ENCODE measurements at regions not wholly inside any gene's neighbourhood (a gene's known extent, or its start where the extent isn't known, plus 50 kb on each side); places are given as distances from the start of the nearest gene placed in this dataset.

DNA sequence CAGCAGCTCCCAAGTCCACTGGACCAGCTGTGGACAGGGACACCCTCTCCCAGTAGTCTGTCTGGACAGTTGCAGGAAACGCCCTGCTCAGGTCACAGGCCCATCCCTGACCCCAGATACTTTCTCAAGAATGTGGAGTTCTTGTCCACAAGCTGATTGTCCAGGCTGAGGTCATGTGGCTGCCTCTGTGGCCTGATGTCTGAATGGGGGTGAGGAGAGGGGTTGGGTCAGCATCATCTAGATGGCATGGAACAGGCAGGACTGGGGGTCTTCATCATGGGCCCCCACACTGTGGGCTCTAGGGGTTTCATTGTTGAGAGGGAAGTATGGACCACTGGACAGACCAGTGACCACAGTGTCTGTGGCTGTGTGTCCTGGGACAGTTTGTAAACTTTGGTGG, 1015.0 kb downstream of the TBC1D22A start:
- peak; percentile 30 for DNase-seq (ENCODE audit: low spot score)

DNA sequence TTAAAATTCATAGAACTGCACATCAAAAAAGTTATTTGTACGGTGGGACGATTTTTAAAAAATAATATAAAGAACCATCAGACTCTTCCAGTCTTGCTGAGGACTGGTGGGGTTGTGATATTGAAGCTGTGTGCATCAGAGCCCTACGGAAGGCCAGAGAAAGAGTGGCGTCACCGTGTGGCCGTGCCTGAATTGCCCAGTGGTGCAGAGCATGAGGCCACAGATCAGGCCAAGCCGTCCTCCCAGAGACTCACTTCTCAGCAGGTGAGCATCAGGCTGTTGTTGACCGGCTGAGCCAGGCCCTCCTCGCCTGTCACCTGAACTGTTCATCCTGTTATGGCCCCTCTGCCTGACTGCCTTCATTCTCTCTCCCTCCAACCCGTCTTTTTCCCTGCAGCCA, 1013.9 kb downstream of the TBC1D22A start:
- DNase-seq (ENCODE audit: low spot score) = no peak

DNA sequence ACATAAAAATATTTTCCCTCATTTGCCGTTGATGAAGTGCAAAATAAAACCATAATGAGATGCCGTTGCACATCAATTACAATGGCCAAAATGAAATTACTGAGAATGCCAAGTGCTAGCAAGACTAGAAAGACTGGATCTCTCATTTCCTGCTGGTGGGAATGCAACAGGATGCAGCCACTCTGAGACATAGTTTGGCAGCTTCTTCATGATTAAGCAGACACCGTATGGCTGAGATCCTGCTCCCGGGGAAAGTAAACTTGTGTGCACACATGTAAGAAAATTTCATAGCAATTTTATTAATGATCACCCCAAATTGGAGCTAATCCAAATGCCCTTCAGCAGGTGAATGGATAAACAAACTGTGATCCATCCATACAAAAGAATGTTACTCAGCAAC, 1013.2 kb downstream of the TBC1D22A start:
- no peak for DNase-seq (ENCODE audit: low spot score)

DNA sequence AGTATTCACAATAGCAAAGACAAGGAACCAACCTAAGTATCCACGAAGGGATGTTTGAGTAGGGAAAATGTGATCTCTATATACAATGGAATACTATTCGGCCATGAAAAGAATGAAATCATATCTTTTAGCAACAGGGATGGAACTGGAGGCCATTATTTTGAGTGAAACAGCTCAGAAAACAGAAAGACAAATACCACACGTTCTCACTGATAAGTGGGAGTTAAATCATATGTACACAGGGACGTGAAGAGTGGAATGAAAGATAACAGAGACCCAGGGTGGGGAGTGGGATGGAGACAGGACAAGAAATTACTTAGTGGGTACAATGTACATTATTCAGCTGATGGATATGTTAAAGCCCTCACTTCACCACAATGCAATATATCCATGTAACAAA, 1012.7 kb downstream of the TBC1D22A start:
- DNase-seq (ENCODE audit: low spot score) = no peak

DNA sequence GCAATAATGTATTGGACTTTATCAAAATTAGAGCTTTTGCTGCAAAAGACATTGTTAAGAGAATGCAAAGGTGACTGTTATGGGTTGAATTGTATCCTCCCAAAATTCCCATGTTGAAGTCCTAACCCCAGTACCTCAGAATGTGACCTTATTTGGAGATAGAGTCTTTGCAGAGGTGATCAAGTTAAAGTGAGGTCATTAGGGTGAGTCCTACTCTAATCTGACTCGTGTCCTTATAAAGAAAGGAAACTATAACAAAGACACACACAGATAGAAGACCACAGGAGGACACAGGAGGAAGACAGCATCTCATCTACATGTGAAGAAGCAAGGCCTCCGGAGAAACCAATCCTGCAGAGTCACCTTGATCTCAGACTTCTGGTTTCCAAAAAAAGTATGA, 1011.2 kb downstream of the TBC1D22A start:
- DNase-seq (ENCODE audit: low spot score) = no peak

DNA sequence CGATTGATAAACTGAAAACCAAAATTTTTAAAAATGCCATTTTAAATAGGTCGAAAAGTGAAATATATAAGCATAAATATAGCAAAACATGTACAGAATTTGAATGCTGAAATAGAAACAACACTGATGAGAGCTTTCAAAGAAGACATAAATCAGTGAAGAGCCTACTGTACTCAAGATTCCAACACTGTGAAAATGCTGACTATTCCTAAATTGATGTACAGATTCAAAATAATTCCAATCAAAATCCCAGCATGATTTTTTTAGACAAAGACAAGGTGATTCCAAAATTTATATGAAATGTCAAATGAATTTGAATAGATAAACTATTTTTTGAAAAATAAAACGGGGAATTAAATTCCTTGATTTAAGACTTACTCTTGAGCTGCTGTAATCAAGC, 1010.4 kb downstream of the TBC1D22A start:
- no peak for DNase-seq (ENCODE audit: low spot score)

DNA sequence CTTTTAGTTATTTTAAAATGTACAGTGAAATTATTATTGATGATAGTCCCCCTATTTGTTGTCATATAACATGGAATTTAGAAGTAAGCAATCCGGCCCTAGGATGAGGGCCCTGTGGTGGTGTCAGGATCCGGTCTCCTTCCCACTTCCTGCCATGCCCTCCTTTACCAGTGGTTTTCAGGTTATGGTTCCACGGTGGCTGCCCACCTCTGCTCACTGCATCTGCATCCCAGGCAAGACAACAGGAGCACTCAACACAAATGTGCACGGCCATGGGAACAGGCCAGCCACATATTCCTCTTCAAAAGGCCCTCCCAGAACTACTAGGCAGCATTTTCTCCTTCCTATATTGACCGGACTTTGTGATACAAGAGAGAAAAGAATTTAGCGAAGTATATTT, 1007.2 kb downstream of the TBC1D22A start:
- DNase-seq (ENCODE audit: low spot score) = no peak

DNA sequence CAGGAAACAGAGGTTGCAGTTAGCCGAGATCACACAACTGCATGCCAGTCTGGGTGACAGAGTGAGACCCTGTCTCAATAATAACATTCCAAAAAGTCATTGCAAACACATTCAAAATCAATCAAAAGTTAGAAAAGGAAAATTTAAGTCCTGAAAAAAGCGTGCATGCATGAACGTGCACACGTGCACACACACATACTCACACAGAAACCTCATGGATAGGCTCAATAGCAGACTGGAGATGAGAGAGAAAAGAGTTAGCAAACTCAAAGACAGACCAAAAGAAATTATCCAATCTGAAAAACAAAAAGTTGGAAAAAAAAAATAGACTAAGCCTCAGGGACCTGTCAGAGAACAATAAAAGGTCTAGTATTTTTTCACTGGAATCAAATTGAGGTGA, 1005.6 kb downstream of the TBC1D22A start:
- no peak for DNase-seq (ENCODE audit: low spot score)

DNA sequence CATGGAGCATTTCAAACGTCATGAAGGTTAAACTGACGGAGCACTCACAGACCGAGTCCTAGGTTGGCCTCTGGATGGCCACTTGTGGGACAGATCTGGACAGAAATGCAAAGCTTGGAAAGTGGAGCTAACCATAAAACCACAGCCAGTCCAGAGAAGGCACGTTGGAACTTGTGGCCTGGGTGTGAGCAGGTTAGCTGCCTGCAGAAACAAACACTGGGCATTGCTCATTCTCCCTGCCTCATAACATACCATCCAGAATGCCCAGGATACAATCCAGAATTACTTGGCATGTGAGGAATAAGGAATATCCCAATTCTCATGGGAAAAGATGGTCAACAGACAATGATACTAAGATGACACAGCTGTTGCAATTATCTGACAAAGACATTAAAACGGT, 1005.0 kb downstream of the TBC1D22A start:
- DNase-seq (ENCODE audit: low spot score) = no peak

DNA sequence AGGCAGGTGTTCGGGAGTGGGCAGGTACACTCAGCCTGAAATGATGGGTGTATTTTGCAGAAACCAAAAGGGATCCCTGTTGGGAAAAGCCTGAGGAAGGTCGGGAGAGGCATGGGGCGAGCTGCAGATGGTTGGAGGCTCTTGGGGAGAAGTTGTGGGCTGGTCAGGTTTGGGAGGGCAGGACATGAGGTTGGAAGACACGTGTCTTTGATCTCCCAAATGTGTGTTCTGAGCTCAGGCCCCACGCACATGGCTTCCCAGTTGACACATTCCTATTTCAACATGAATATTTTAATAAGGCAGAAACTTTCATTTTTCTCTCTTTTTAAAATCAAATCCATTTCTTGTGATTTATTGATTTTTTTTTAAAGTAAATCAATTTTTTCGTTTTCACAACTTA, 1003.3 kb downstream of the TBC1D22A start:
- no peak for DNase-seq (ENCODE audit: low spot score)

DNA sequence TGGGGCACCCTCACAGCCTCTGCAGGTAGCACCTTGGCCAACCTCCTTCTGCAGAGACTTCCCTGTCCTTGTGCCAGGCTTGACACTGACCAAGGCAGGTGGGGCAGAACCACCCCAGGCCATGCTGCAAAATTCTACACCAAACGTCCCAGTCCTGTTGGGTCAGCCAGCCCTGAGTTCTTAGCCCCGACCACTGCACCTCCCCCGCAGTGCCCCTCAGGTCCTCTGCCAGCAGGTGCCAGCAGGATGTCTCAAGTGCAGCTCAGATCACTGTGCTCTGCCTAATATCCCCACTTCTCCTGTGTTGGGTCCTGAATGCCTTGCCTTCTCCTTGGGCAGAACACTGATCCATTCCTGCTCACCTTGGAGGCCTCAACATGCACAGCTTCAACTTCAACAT, 999.7 kb downstream of the TBC1D22A start:
- no peak for DNase-seq (ENCODE audit: low spot score)

DNA sequence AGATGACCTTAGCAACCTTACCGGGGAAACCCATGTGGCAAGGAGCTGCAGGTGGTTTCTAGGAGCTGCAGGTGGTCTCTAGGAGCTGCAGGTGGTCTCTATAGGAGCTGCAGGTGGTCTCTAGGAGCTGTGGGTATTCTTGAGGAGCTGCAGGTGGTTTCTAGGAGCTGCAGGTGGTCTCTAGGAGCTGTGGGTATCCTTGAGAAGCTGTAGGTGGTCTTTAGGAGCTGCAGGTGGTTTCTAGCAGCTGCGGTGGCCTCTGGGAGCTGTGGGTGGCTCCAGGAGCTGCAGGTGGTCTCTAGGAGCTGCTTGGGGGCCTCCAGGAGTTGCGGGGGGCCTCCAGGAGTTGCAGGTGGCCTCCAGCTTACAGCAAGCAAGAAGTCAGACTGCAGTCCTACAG, 997.5 kb downstream of the TBC1D22A start:
- DNase-seq (ENCODE audit: low spot score) = no peak

DNA sequence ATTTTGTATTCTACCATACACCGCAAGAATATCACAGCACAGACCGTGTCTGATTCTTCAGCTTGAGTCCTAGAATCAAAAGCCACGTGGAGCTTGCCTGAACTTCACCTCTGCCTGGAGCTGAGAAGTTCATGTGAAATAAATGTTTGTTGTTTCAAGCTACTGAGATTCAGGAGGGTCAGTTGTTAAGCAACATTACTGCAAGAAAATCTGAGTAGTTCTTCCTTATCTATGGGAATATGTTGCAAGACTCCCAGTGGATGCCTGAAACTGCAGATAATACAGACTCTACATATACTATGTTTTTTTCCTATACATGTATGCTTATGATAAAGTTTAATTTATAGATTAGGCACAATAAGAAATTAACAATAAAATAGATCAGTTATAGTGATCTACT, 995.3 kb downstream of the TBC1D22A start:
- no peak for DNase-seq (ENCODE audit: low spot score)

DNA sequence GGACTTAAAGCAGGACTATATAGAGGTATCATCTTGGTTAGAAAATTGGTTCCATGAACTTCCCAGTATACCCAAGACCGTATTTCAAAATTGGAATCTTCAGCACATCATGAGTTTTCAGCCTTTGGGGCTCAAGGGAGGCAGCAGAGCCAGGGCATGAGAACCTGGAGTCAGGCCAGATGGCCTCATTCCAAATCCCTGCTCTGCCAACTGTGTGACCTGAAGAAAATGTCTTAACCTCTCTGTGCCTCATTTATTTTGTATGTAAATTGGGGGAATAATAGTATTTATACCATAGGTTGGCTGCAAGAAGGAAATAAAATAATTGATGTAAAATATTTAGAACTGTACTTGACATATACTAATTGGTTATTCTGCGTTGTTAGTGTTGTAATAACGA, 987.6 kb downstream of the TBC1D22A start:
- no peak for DNase-seq (ENCODE audit: low spot score)

DNA sequence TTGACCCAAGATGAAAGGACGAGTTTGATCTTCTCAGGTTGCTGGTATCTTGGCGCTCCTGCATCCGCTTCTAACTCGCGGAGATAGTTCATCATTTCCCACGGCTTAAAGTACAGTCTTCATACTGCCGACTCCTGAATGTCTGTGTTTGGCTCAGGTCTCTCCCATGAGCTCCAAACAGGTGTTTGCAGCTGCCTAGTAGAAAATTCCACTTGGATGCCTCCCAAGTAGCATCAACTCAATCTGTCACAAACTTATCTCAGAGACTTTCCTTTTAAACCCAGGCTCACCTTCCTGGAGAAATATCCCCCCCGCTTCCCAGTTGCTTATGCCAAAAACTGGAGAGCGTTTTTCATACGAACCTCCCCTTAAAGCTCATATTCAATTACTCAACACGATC, 986.5 kb downstream of the TBC1D22A start:
- no peak for DNase-seq (ENCODE audit: low spot score)

DNA sequence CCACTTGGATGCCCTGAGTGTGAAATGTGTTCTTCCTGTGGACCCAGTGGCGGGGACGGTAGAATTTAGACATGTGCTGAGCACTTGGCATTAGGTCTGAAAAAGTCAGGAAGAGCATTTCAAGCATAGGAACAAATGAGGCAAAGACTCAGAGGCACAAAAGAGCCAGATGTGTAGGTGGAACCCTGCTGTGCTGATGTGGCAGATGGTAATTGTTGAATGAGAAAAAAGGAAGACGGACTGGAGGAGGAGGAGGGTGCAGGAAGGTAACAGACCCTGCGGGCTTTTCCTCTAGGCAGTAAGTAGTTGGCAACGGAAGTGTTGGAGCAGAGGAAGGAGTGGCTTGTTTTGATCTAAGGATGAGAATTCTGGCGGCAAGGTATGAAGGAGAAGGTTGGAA, 985.8 kb downstream of the TBC1D22A start:
- DNase-seq (ENCODE audit: low spot score) = no peak

DNA sequence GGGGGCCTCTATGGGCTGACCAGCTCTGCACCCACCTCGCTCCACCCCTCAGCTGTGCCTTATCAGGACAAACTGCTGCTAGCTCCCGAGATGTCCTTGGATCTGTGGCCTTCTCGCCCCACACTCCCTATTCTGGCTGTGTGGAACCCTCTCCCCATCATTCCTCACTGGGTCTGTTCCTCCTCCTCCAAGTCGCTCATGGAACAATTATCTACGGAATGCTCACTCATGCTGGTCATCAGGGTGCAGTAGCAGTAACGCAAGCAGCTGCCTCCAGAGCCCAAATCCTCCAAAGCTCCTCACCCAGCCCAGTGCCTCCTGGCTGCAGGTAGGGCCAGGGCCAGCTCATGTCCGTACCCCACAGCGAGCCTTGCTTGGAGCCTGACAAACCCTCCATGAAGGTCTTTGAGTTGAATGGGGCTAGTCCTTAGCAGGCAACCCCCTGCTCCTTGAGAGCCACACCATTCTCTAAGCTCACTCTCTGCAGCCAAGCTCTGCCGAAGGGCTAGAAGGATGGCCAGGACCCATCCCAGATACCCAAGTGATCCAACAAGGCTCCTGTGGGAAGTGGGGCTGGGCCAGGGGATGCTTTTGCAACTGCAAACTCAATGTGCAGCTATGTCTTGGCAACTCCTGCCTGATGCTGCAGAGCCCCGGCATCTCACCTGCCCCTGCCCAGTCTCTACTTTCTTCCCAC, 977.8 kb downstream of the TBC1D22A start:
- no peak for DNase-seq (ENCODE audit: low spot score)

DNA sequence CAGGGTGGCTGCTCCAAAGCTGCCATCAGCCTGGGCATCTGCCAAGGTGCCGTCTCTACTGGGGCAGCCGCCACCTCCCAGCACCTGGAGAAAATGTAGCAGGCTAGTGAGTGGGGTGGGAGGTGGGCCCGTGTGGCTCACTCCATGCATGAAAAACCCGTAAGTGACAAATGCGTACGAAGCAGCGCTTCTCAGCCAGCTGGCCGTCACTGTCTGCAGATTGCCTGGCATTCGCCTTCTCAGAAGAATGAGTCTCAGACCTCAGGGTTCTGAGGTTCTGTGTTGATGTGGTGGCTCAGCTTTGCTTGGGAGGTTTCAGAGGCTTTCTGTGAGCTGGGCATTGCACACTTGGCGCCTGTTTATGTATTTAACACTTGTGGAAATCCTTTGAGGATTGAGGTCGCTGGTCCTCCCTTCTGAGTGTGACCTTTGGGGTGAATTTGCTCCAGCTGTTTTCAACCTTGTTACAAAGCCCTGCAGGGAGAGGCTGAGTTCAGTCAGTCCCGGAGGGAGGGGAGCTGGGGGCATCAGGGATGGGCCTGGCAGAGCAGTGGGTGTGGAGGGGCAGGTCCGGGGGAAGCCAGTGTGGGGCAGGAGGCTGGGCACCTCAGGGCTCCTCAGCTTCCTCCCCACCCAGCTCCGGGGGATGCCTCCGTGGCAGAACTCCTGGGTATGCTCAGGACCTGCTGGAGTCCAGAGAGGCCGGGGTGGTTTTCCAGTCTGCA, 977.0 kb downstream of the TBC1D22A start:
- no peak for DNase-seq (ENCODE audit: low spot score)

DNA sequence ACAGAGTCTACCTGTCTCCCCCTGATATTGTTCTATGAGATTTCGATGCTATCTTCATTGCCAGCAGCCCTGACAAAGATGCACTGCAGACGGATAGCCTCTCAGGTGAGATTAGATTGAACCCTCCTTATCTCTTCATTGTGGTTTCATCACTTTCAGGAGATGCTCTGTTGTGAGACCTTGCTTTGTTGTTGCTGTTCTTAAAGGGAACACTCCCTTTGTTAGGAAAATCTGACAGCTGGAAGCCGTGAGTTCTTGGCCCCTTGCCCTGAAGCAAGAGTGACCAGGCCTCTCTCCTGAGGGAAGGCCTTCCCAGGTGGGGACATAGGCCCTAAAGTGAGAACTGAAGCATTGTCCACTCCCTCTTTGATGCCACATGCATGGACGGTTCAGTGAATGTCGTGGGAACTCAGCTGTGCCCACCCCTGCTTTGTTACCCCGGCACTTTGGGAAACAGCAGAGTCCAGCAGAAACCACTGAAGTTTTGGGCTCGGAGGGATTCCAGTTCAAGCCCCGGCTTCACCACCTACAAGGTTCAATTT, 976.1 kb downstream of the TBC1D22A start:
- no peak for DNase-seq (ENCODE audit: low spot score)

DNA sequence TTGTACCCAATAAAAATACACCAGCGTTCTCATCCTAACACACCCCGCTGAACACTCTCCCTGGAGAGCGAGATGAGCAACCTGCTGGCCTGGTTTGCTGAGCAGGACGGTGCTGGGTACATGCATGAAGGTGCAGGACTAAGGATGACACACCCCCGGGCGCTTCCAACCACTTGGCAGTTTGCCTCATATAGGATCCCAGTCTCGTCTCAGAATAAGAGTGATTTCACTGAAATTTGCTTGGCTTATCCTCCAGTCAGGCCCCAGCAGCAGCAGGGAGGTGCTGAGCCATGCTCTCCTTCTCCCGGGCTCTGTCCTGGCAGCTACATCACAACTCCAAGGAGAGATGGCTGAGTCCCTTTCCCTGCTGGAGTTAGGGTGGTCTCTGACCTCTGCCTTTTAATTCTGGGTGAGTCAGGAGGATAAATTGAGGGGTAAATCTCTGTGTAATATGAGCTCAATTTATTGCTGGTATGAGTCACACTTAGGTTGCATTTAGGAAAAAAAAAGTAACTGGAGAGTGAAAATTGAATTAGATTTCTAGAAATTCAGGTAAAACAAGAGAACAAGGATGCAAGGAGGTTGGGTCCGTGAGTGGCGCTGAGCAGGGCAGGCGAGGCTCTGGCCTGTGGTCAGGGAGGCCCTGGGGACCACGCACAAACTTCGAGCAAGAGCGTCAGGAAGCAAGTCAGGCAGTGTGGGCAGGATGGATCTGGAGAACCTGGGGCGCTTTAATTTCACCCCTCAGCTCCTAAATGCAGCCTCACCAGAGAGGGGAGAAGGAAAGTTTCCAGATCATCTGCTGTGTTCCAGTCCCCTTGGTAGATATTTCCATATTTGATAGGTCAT, 974.0 kb downstream of the TBC1D22A start:
- no peak for DNase-seq (ENCODE audit: low spot score)

DNA sequence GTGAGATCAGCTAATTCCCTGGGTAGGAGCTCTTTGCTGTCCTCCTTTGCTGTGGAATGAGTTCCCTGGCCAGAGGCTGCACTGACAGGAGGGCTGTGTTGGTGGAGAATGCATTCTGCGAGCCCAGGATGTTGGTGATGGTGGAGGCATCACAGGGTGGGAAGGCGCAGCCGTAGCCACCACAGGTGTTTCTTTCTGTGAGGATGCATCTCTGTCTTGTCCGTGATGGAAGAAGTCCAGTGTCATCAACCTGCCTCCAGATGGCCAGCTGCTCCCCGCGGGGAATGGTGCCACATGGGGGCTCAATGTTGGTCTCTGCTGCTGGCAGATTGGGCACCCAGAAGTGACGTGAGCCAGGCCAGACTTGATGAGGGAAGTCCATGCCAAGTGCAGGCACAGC, 972.1 kb downstream of the TBC1D22A start:
- no peak for DNase-seq (ENCODE audit: low spot score)

DNA sequence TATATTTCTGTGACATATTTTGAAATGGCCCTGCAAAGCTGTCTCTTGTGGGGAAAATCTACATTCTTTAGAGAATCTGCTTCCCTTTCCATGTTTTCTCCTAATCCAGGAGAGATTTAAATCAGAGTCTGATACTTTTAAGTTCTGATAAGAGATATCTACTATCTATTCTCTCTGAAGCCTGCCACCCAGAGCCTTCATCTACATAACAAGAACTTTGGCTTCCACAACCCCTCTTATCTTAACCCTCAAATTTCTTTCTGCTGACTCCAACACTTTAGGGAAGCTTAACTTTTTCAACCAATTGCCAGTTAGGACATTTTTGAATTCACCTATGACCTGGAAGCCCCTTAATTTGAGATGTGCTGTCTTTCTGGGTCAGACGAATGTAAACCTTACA, 965.2 kb downstream of the TBC1D22A start:
- no peak for DNase-seq (ENCODE audit: low spot score)

DNA sequence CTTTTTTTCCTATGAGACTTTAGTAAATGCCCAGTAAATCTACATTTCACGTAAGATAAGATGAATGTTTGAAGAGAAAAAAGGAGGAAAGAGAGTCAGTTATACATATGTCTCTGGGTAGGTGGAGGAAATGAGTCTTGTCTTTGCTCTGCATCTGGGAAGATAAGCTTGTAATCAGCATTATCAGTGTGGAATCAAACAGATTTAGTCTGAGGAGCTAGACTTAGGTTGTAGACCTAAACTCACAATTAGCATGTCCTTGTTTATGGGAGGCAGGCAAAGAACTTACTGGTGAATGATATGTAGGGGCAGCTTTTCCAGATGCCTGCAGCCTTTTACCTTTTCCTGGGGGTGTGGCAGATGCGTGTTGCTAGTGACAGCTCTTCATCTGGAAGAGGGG, 962.3 kb downstream of the TBC1D22A start:
- no peak for DNase-seq (ENCODE audit: low spot score)
